GM23338 (cell line): ENCODE measurements at regions not wholly inside any gene's neighbourhood (a gene's known extent, or its start where the extent isn't known, plus 50 kb on each side); places are given as distances from the start of the nearest gene placed in this dataset.

Source experiments
- ATAC-seq: fragments of 200-7000 bp; cut with Tn5 transposase; 3 replicates; pipeline ENCODE4 v1.9.1; 2020
- DNase-seq: peaks from one replicate; pipeline ENCODE4 v3.0.0-alpha.2; 2015; ENCODE audit warnings: low spot score
- H2AFZ ChIP-seq: fragments of 200-600 bp; sonication (generic); 2 replicates; pipeline ENCODE4 v1.8.0; 2016; ENCODE audit warnings: antibody characterized with exemption, mild to moderate bottlenecking, moderate library complexity
- H3F3A ChIP-seq: fragments of 200-600 bp; sonication (generic); replicated peaks from 2 replicates; pipeline ENCODE4 v1.8.0; 2017; ENCODE audit warnings: antibody characterized with exemption, mixed run types, low read depth
- H3K27ac ChIP-seq: fragments of 200-600 bp; sonication (generic); 2 replicates; pipeline ENCODE4 v1.6.1; 2016; ENCODE audit warnings: low read depth
- H3K27me3 ChIP-seq: fragments of 200-600 bp; sonication (generic); 2 replicates; pipeline ENCODE4 v1.8.0; 2016; ENCODE audit warnings: mild to moderate bottlenecking, mixed run types, moderate library complexity; ENCODE audit not compliant: insufficient read depth
- H3K36me3 ChIP-seq: fragments of 200-600 bp; sonication (generic); 2 replicates; pipeline ENCODE4 v1.8.0; 2016; ENCODE audit warnings: mild to moderate bottlenecking; ENCODE audit not compliant: insufficient read depth
- H3K4me1 ChIP-seq: fragments of 200-600 bp; sonication (generic); 2 replicates; pipeline ENCODE4 v1.8.0; 2016; ENCODE audit warnings: mild to moderate bottlenecking, moderate library complexity; ENCODE audit not compliant: insufficient read depth
- H3K4me2 ChIP-seq: fragments of 200-600 bp; sonication (generic); 2 replicates; pipeline ENCODE4 v1.7.1; 2017; ENCODE audit warnings: mixed run types
- H3K4me3 ChIP-seq: fragments of 200-600 bp; sonication (generic); 2 replicates; pipeline ENCODE4 v1.6.1; 2016; ENCODE audit warnings: mixed run types
- H3K79me2 ChIP-seq: fragments of 200-600 bp; sonication (generic); replicated peaks from 2 replicates; pipeline ENCODE4 v1.8.0; 2017; ENCODE audit warnings: mild to moderate bottlenecking; ENCODE audit not compliant: insufficient read depth
- H3K9me2 ChIP-seq: fragments of 200-600 bp; sonication (generic); 2 replicates; pipeline ENCODE4 v1.8.0; 2017; ENCODE audit not compliant: insufficient read depth
- H4K20me1 ChIP-seq: fragments of 200-600 bp; sonication (generic); replicated peaks from 2 replicates; pipeline ENCODE4 v1.8.0; 2017; ENCODE audit warnings: mild to moderate bottlenecking; ENCODE audit not compliant: insufficient read depth
- H3K27ac Mint-ChIP-seq: 2 replicates; pipeline ENCODE4 v1.8.0; 2020; ENCODE audit warnings: inconsistent platforms, mild to moderate bottlenecking, moderate library complexity, mixed read lengths
- H3K27me3 Mint-ChIP-seq: 3 replicates; pipeline ENCODE4 v1.8.0; 2022; ENCODE audit warnings: low read depth, mild to moderate bottlenecking, moderate library complexity, mixed read lengths, inconsistent platforms; ENCODE audit not compliant: insufficient read depth, poor library complexity
- H3K36me3 Mint-ChIP-seq: 3 replicates; pipeline ENCODE4 v1.8.0; 2021; ENCODE audit warnings: low read depth, mild to moderate bottlenecking, inconsistent platforms, moderate library complexity, mixed read lengths
- H3K4me1 Mint-ChIP-seq: 3 replicates; pipeline ENCODE4 v1.8.0; 2020; ENCODE audit warnings: mild to moderate bottlenecking, inconsistent platforms, mixed read lengths
- H3K4me3 Mint-ChIP-seq: 3 replicates; pipeline ENCODE4 v1.8.0; 2021; ENCODE audit warnings: moderate library complexity, mild to moderate bottlenecking, inconsistent platforms, mixed read lengths
- H3K9me3 Mint-ChIP-seq: 3 replicates; pipeline ENCODE4 v1.8.0; 2020; ENCODE audit warnings: moderate library complexity, mild to moderate bottlenecking, inconsistent platforms, mixed read lengths
- CREB1 ChIP-seq: fragments of 250-450 bp; sonication (Bioruptor Pico); IDR thresholded peaks from 2 replicates; pipeline ENCODE4 v1.5.0; 2020; ENCODE audit warnings: low read depth, mild to moderate bottlenecking, moderate library complexity
- EZH2 ChIP-seq: fragments of 200-600 bp; sonication (generic); IDR thresholded peaks from one replicate; pipeline ENCODE4 v1.8.0; 2017; ENCODE audit warnings: antibody characterized with exemption, mild to moderate bottlenecking, low read depth; ENCODE audit not compliant: unreplicated experiment
- EZH2phosphoT487 ChIP-seq: fragments of 200-600 bp; sonication (generic); IDR thresholded peaks from one replicate; pipeline ENCODE4 v1.8.1; 2018; ENCODE audit warnings: antibody characterized with exemption; ENCODE audit not compliant: unreplicated experiment
- NANOG ChIP-seq: IDR thresholded peaks from 2 replicates; pipeline ENCODE4 v1.6.1; 2016; ENCODE audit warnings: antibody characterized with exemption, borderline replicate concordance
- STAT1 ChIP-seq: IDR thresholded peaks from one replicate; pipeline ENCODE4 v1.6.1; 2016; ENCODE audit warnings: antibody characterized with exemption; ENCODE audit not compliant: unreplicated experiment
- ZNF331 ChIP-seq: fragments of 250-450 bp; sonication (Bioruptor Pico); IDR thresholded peaks from 2 replicates; pipeline ENCODE4 v1.5.0; 2020; ENCODE audit warnings: low read depth, mild to moderate bottlenecking, moderate library complexity
- TF ChIP-seq, protein P1 (sequence below): fragments of 250-450 bp; sonication (Bioruptor Pico); IDR thresholded peaks from 2 replicates; pipeline ENCODE4 v1.5.0; 2020; ENCODE audit warnings: mild to moderate bottlenecking, moderate library complexity
- TF ChIP-seq, protein P2 (sequence below): IDR thresholded peaks from 2 replicates; pipeline ENCODE4 v1.6.1; 2016; ENCODE audit warnings: antibody characterized with exemption
- TF ChIP-seq, protein P3 (sequence below), 2 experiments: fragments of 200-600 bp in 1 of 2; sonication (generic) in 1 of 2; conservative IDR thresholded peaks; 2 replicates each; pipeline versions ENCODE4 v1.5.1 to v1.6.1; 2016 to 2017; ENCODE audit warnings: antibody characterized with exemption in 2 of 2, low read depth in 2 of 2, mild to moderate bottlenecking in 2 of 2, moderate library complexity in 1 of 2

DNA sequence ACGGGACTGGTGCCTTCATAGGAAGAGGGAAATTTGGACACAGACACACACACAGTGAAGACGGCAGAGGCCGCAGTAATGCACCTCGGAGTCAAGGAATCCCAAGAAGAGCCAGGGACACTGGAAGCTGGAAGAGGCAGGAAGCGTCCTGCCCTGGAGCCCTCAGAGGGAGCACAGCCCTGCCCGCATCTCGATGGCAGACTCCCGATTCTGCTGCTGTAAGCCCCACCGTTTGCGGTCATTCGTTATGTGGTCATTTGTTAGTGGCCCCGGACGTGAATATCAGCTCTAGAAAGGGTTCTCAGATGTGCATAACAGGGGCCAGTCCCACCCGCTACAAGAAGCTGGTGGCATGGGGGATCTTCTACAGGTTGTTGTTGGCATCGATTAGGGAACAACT is 316.6 kb downstream of the FOXL1 start:
- H3K27me3 Mint-ChIP-seq, result no peaks in the 10 kb centered on the region
- ATAC-seq, result no peak
- TF ChIP-seq ZNF331 (CRISPR knock-in tag), result no peak
- no peak for TF ChIP-seq EZH2phosphoT487
- TF ChIP-seq, protein P1, sequence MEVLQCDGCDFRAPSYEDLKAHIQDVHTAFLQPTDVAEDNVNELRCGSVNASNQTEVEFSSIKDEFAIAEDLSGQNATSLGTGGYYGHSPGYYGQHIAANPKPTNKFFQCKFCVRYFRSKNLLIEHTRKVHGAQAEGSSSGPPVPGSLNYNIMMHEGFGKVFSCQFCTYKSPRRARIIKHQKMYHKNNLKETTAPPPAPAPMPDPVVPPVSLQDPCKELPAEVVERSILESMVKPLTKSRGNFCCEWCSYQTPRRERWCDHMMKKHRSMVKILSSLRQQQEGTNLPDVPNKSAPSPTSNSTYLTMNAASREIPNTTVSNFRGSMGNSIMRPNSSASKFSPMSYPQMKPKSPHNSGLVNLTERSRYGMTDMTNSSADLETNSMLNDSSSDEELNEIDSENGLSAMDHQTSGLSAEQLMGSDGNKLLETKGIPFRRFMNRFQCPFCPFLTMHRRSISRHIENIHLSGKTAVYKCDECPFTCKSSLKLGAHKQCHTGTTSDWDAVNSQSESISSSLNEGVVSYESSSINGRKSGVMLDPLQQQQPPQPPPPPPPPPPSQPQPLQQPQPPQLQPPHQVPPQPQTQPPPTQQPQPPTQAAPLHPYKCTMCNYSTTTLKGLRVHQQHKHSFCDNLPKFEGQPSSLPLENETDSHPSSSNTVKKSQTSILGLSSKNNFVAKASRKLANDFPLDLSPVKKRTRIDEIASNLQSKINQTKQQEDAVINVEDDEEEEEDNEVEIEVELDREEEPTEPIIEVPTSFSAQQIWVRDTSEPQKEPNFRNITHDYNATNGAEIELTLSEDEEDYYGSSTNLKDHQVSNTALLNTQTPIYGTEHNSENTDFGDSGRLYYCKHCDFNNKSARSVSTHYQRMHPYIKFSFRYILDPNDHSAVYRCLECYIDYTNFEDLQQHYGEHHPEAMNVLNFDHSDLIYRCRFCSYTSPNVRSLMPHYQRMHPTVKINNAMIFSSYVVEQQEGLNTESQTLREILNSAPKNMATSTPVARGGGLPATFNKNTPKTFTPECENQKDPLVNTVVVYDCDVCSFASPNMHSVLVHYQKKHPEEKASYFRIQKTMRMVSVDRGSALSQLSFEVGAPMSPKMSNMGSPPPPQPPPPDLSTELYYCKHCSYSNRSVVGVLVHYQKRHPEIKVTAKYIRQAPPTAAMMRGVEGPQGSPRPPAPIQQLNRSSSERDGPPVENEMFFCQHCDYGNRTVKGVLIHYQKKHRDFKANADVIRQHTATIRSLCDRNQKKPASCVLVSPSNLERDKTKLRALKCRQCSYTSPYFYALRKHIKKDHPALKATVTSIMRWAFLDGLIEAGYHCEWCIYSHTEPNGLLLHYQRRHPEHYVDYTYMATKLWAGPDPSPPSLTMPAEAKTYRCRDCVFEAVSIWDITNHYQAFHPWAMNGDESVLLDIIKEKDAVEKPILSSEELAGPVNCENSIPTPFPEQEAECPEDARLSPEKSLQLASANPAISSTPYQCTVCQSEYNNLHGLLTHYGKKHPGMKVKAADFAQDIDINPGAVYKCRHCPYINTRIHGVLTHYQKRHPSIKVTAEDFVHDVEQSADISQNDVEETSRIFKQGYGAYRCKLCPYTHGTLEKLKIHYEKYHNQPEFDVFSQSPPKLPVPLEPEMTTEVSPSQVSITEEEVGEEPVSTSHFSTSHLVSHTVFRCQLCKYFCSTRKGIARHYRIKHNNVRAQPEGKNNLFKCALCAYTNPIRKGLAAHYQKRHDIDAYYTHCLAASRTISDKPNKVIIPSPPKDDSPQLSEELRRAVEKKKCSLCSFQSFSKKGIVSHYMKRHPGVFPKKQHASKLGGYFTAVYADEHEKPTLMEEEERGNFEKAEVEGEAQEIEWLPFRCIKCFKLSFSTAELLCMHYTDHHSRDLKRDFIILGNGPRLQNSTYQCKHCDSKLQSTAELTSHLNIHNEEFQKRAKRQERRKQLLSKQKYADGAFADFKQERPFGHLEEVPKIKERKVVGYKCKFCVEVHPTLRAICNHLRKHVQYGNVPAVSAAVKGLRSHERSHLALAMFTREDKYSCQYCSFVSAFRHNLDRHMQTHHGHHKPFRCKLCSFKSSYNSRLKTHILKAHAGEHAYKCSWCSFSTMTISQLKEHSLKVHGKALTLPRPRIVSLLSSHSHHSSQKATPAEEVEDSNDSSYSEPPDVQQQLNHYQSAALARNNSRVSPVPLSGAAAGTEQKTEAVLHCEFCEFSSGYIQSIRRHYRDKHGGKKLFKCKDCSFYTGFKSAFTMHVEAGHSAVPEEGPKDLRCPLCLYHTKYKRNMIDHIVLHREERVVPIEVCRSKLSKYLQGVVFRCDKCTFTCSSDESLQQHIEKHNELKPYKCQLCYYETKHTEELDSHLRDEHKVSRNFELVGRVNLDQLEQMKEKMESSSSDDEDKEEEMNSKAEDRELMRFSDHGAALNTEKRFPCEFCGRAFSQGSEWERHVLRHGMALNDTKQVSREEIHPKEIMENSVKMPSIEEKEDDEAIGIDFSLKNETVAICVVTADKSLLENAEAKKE (CRISPR knock-in tag), result no peak
- TF ChIP-seq, protein P2, sequence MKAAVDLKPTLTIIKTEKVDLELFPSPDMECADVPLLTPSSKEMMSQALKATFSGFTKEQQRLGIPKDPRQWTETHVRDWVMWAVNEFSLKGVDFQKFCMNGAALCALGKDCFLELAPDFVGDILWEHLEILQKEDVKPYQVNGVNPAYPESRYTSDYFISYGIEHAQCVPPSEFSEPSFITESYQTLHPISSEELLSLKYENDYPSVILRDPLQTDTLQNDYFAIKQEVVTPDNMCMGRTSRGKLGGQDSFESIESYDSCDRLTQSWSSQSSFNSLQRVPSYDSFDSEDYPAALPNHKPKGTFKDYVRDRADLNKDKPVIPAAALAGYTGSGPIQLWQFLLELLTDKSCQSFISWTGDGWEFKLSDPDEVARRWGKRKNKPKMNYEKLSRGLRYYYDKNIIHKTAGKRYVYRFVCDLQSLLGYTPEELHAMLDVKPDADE, result no peak
- TF ChIP-seq STAT1, result no peak
- TF ChIP-seq CREB1 (CRISPR knock-in tag), result no peak
- no peak for TF ChIP-seq NANOG
- TF ChIP-seq EZH2, result no peak
- TF ChIP-seq, protein P3, sequence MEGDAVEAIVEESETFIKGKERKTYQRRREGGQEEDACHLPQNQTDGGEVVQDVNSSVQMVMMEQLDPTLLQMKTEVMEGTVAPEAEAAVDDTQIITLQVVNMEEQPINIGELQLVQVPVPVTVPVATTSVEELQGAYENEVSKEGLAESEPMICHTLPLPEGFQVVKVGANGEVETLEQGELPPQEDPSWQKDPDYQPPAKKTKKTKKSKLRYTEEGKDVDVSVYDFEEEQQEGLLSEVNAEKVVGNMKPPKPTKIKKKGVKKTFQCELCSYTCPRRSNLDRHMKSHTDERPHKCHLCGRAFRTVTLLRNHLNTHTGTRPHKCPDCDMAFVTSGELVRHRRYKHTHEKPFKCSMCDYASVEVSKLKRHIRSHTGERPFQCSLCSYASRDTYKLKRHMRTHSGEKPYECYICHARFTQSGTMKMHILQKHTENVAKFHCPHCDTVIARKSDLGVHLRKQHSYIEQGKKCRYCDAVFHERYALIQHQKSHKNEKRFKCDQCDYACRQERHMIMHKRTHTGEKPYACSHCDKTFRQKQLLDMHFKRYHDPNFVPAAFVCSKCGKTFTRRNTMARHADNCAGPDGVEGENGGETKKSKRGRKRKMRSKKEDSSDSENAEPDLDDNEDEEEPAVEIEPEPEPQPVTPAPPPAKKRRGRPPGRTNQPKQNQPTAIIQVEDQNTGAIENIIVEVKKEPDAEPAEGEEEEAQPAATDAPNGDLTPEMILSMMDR (conservative IDR thresholded peaks at IDR 0.05; ENCODE audit: low read depth in 2 of 2), result no peak
- H3K4me3 ChIP-seq, result no peak overlapping the region
- H3K36me3 Mint-ChIP-seq, result no peaks in the 10 kb centered on the region
- H3K36me3 ChIP-seq, result no peaks in the 10 kb centered on the region
- H2AFZ ChIP-seq, result no peak overlapping the region
- no peak overlapping the region for H3K4me2 ChIP-seq
- H3K4me1 Mint-ChIP-seq, result peaks cover 16% of the 10 kb centered on the region
- H3F3A ChIP-seq, result no peaks in the 10 kb centered on the region
- no peak overlapping the region for H3K27ac ChIP-seq
- no peak overlapping the region for H3K4me3 Mint-ChIP-seq
- DNase-seq, result no peak
- no peak overlapping the region for H3K27ac Mint-ChIP-seq
- no peaks in the 10 kb centered on the region for H3K79me2 ChIP-seq
- H3K4me1 ChIP-seq, result no peaks in the 10 kb centered on the region
- no peaks in the 10 kb centered on the region for H3K9me3 Mint-ChIP-seq
- H3K9me2 ChIP-seq, result no peaks in the 10 kb centered on the region
- H3K27me3 ChIP-seq, result no peaks in the 10 kb centered on the region
- H4K20me1 ChIP-seq, result no peaks in the 10 kb centered on the region
